Stimulated activated CD8-positive, alpha-beta memory T cell treated with anti-CD3 and anti-CD28 coated beads, Interleukin-4, amount 100 ng/mL, for 4 hours (primary cell): ENCODE measurements at regions not wholly inside any gene's neighbourhood (a gene's known extent, or its start where the extent isn't known, plus 50 kb on each side); places are given as distances from the start of the nearest gene placed in this dataset.
"Not testable (repeated sequence)": the region's sequence is repeated elsewhere in the genome, so short reads cannot be mapped to it uniquely, and the experiment has no call there.

Source experiments
- DNase-seq, 2 donors: peaks; one replicate each; pipeline ENCODE4 v3.0.0-alpha.2; 2020; ENCODE audit warnings: low read depth in 2 of 2, low spot score in 1 of 2

DNA sequence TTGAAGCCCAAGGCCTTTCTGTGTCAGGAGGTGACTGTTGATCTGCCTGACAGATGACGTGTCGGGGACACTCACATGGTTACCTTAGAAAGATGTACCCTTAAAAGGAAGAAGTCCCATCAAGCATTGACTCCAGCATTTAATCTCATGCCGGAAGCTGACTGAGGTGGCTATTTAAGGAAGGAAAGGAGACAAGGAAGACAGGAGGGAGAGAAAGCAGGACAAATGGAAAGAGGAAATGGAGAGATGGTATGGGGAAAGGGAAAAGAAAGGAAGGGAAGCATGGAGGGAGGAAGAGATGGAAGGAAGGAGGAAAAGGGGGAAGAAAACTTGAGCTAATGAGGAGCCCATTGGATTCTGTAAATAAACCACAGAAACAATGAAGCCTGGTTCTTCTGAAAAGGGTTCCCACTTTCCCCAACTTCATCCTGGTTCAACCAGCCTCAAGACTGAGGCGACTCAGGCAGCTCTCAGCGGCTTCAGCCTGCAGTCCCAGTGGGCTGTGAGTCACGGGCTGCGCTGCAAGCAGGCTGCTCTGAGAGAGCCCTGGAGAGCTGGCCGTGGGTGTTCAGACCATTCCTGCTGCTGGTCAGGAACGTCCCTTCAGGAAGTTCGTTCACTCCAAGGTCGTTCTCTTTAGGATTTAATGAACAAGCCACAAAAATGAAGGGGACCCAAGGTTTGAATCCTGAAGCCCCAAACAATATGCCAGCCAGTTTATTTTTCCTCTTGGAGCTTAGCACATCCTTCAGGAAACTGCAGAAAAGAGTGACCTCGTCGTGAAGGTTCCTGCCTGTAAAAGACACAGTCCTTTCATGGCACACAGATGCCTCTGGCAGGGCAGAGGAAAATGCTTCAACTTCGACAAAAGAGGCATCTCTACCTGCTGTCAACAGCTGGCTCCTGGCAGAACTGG is 69.6 kb upstream of the THBS1 start:
- no peak for DNase-seq

GRCh38 chr15:39511916-39512260 is 69.0 kb upstream of the THBS1 start:
- no peak for DNase-seq

DNA sequence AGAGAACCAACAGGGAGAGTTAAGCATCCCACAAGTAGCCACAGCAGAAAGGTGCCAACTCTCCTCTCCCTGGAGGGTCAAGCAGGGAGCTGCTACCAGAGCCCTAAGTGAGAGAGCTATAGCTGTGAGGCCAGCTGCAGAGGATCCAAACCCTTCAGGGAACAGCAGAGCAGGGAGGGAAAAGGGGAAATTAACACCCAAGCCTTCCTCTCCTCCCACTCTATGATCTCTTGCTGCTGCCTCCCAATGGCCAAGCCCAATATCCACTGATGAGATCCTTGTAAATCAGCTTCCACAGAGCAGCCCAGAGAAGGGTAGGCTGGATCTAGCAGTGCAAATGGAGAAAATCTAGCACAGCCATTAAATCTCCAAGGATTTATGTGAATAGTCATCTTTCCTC is 68.2 kb upstream of the THBS1 start:
- DNase-seq, result no peak

- DNase-seq, result no peak
Observed at GRCh38 chr15:39513936-39514335, 66.9 kb upstream of the THBS1 start.

- no peak for DNase-seq
Observed at GRCh38 chr15:39514933-39515332, 65.9 kb upstream of the THBS1 start.

DNA sequence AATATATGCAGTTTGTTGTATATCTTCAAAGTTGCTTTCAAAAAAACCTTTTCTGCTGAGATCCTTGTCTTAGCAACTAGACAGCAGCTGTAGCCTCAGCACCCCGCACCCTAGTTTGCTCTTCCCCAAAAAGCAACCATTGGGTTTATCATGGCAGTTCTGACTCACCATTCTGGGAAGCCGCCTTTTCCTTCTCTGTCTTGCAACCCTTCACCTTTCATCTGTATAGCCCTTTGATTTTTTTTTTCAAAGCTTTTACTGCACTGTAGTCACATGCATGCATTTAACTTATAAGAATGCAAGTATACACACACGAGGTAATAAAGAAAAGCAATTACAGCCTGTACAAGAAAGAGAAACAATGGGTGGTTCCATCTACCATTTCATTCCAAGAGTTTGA is 65.1 kb upstream of the THBS1 start:
- no peak for DNase-seq

DNA sequence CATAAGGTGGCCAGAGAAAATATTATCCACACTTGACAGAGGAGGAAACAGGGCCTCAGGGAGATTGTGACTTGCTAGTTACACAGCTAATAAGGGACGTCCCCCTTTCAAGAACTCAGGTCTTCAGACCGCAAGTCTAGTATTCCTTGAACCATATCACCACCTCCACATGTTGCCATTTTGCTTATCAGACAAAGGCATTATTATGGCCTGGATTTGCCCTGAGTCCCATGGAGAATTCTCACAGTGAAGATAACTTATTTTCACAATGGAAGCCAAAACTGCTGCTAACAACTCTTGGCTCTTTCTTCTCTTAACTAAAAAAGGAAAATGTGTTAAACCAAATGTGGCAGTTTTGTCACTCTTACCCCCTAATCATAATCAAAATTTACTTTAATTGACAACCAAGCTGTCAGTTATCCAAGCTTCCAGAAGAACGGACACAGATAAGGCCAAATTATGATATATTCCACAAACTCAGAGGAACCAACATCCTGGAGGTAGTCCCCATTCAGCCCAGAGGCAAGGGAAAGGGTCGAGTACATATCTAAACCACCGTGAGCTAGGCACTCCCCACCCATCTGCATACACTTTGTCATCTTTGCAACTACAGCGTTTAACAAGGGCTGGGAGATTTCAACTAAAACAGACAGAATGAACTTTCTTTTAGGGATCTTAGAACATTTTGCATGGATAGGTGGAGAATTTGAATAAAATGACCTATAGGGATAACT is 63.6 kb upstream of the THBS1 start:
- DNase-seq, result no peak

- not testable (repeated sequence) for DNase-seq
Observed at GRCh38 chr15:39523968-39524367, 56.9 kb upstream of the THBS1 start.

- DNase-seq, result no peak
Observed at GRCh38 chr15:39529457-39529856, 51.4 kb upstream of the THBS1 start.

GRCh38 chr15:39530480-39531342 is 50.2 kb upstream of the THBS1 start:
- DNase-seq, result no peak
